Right cardiac atrium (tissue), 5 donors: ENCODE measurements at regions not wholly inside any gene's neighbourhood (a gene's known extent, or its start where the extent isn't known, plus 50 kb on each side); places are given as distances from the start of the nearest gene placed in this dataset.
"Not testable (repeated sequence)": the region's sequence is repeated elsewhere in the genome, so short reads cannot be mapped to it uniquely, and the experiment has no call there.

Source experiments
- ATAC-seq, 2 donors: fragments of 200-7000 bp; cut with Tn5 transposase; one replicate each; pipeline versions ENCODE4 v1.8.0 to v1.9.1; 2020; ENCODE audit warnings: moderate library complexity in 2 of 2, mild to moderate bottlenecking in 1 of 2
- DNase-seq, 3 donors: peaks; one replicate each; pipeline ENCODE4 v3.0.0-alpha.2; 2020
- H3K27ac ChIP-seq: one replicate; pipeline ENCODE4 v1.5.1; 2013; ENCODE audit warnings: mild to moderate bottlenecking, low read length, control low read depth, moderate library complexity
- H3K27me3 ChIP-seq: one replicate; pipeline ENCODE4 v1.6.1; 2013; ENCODE audit not compliant: control insufficient read depth, insufficient read depth
- H3K4me1 ChIP-seq: one replicate; pipeline ENCODE4 v1.6.1; 2013; ENCODE audit warnings: low read length; ENCODE audit not compliant: control insufficient read depth, insufficient read depth
- H3K4me3 ChIP-seq: one replicate; pipeline ENCODE4 v1.5.1; 2013; ENCODE audit warnings: low read length, control low read depth
- H3K9me3 ChIP-seq: one replicate; pipeline ENCODE4 v1.6.1; 2013; ENCODE audit warnings: low read length; ENCODE audit not compliant: control insufficient read depth
- WGBS: extraction: QIAGEN DNeasy Blood & Tissue Kit; methylation state at CpG from one replicate; pipeline ENCODE4 v1.1.7; 2013; 5-methylcytosine and 5-hydroxymethylcytosine counted together
- intact Hi-C, 4 donors: fragments of 100-400 bp; cut with DNase I; formaldehyde crosslinking; loops; one replicate each; pipeline versions ENCODE4 v1.11.0 to v1.14.0; 2022 to 2023
- donor health status: healthy with polysubstance abuse.
- donor health status: DM: no; HTN: yes; CAD: no.
- donor health status: DM: no; HTN: no; CAD: no.
- donor health status: DM: no; HTN: yes; CAD: no; lungs with severe emphysema.
- donor health status: DM: yes; HTN: yes; CAD: no.

GRCh38 chr3:20637729-20638128, 451.7 kb upstream of the SGO1 start:
- no peak for ATAC-seq
- Histone ChIP-seq H3K4me3 (no peak overlapping the region), H3K4me1 (no peaks in the 10 kb centered on the region), H3K9me3 (no peaks in the 10 kb centered on the region), H3K27ac (no peak overlapping the region), H3K27me3 (no peaks in the 10 kb centered on the region)
- intact Hi-C loops: no loop called here
- no peak for DNase-seq

GRCh38 chr3:20622304-20622703, 436.3 kb upstream of the SGO1 start:
- no peak for ATAC-seq

DNA sequence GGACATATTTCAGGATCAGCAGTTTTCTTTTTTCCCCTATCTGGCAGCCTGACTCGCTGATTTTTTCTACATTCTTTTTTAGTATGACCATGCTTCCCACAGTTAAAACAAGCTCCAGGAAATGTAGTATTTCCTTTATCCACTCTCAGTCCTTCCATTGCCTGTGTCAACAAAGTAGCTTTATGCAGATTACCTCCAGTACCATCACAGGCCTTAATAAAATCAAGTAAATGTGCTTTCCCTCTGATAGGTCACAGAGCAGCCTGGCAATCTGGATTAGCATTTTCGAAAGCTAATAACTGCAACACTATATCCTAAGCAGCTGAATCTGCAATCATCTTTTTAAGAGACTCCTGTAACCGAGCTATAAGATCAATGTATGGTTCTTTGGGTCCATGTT, 432.6 kb upstream of the SGO1 start:
- 46% methylated on average over 3 of the region's 3 CpGs for WGBS
- H3K4me3 ChIP-seq, DNase-seq, H3K9me3 ChIP-seq, H3K4me1 ChIP-seq, ATAC-seq, intact Hi-C loops, H3K27me3 ChIP-seq, H3K27ac ChIP-seq: not testable (repeated sequence)

More at GRCh38 chr3:20622304-20622703, 436.3 kb upstream of the SGO1 start:
- no peak overlapping the region for H3K4me3 ChIP-seq
- H3K4me1 ChIP-seq: no peaks in the 10 kb centered on the region
- 91% methylated on average over 6 of the region's 6 CpGs for WGBS
- intact Hi-C loops: no loop called here
- DNase-seq: no peak
- no peaks in the 10 kb centered on the region for H3K9me3 ChIP-seq
- no peaks in the 10 kb centered on the region for H3K27me3 ChIP-seq
- H3K27ac ChIP-seq: no peak overlapping the region

GRCh38 chr3:20618181-20618580, 432.2 kb upstream of the SGO1 start:
- H3K4me1 ChIP-seq, H3K4me3 ChIP-seq, H3K27me3 ChIP-seq, DNase-seq, intact Hi-C loops, H3K9me3 ChIP-seq, ATAC-seq, H3K27ac ChIP-seq: not testable (repeated sequence)
- 42% methylated on average over 7 of the region's 7 CpGs for WGBS

- H3K27me3 ChIP-seq, intact Hi-C loops, H3K4me3 ChIP-seq, H3K9me3 ChIP-seq, ATAC-seq, H3K27ac ChIP-seq, H3K4me1 ChIP-seq, DNase-seq: not testable (repeated sequence)
Measured at GRCh38 chr3:20615982-20616381, 430.0 kb upstream of the SGO1 start.

- ATAC-seq: no peak
- intact Hi-C loops: no loop called here
- no peak overlapping the region for H3K27ac ChIP-seq
- no peaks in the 10 kb centered on the region for H3K9me3 ChIP-seq
- no peak overlapping the region for H3K4me3 ChIP-seq
- H3K4me1 ChIP-seq: no peaks in the 10 kb centered on the region
- H3K27me3 ChIP-seq: no peaks in the 10 kb centered on the region
- WGBS: 84% methylated on average over 5 of the region's 5 CpGs
- DNase-seq: no peak
Measured at GRCh38 chr3:20608054-20608738, 422.2 kb upstream of the SGO1 start.

DNA sequence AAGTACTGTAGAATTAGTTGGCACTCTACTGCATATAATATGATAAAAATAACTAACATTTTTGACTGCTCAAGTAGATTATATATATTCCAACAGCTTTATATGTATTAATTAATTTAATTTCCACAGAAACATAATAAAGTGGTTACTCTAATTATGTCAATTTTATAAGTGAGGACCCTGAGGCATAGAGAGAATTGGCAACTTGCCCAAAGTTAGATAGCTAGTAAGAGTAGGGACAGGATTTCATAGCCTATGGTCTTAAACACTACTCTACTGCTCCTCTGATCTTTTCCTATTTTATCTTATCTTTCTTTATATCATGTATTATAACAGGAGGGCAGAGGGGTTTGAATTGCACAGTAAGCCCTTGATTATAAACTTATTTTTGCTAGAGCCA, 418.7 kb upstream of the SGO1 start:
- Histone ChIP-seq H3K27me3 (no peaks in the 10 kb centered on the region), H3K4me3 (no peak overlapping the region), H3K4me1 (no peaks in the 10 kb centered on the region), H3K27ac (no peak overlapping the region), H3K9me3 (no peaks in the 10 kb centered on the region)
- ATAC-seq: no peak
- intact Hi-C loops: no loop called here
- DNase-seq: no peak

- no peak for DNase-seq
Measured at GRCh38 chr3:20589275-20589674, 403.3 kb upstream of the SGO1 start.

DNA sequence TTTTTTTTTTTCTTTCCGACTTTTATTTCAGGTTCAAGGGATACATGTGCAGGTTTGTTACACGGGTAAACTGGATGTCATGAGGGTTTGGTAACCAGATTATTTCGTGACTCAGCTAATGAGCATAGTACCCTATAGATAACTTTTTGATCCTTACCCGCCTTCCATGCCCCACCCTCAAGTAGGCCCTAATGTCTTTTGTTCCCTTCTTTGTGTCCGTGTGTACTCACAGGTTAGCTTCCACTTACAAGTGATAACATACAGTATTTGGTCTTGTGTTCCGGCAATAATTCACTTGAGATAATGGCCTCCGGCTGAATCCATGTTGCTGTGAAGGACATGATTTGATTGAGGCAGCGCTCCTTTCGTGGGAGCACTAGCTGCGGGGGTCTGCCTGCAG, 402.8 kb upstream of the SGO1 start:
- Histone ChIP-seq H3K4me1 (no peaks in the 10 kb centered on the region), H3K27me3 (no peaks in the 10 kb centered on the region), H3K27ac (no peak overlapping the region), H3K4me3 (no peak overlapping the region), H3K9me3 (no peaks in the 10 kb centered on the region)
- ATAC-seq (no peak), DNase-seq (no peak)
- WGBS: 90% methylated on average over 10 of the region's 10 CpGs
- intact Hi-C loops: no loop called here

More at GRCh38 chr3:20589275-20589674, 403.3 kb upstream of the SGO1 start:
- 88% methylated on average over 5 of the region's 5 CpGs for whole genome bisulfite sequencing
- no peak for ATAC-seq
- intact Hi-C loops: no loop called here
- Histone ChIP-seq H3K27ac (no peak overlapping the region), H3K4me3 (no peak overlapping the region), H3K27me3 (no peaks in the 10 kb centered on the region), H3K9me3 (no peaks in the 10 kb centered on the region), H3K4me1 (no peaks in the 10 kb centered on the region)

- Histone ChIP-seq H3K27me3 (no peaks in the 10 kb centered on the region), H3K4me3 (no peak overlapping the region), H3K4me1 (no peaks in the 10 kb centered on the region), H3K9me3 (no peaks in the 10 kb centered on the region), H3K27ac (no peak overlapping the region)
- DNase-seq (no peak), ATAC-seq (no peak)
- intact Hi-C loops: no loop called here
Measured at GRCh38 chr3:20583648-20584047, 397.6 kb upstream of the SGO1 start.

- Histone ChIP-seq H3K27me3 (no peaks in the 10 kb centered on the region), H3K4me3 (no peak overlapping the region), H3K9me3 (no peaks in the 10 kb centered on the region), H3K27ac (no peak overlapping the region), H3K4me1 (no peaks in the 10 kb centered on the region)
- no peak for DNase-seq
- no peak for ATAC-seq
- intact Hi-C loops: no loop called here
- 67% methylated on average over 3 of the region's 3 CpGs for WGBS
Measured at GRCh38 chr3:20576228-20576627, 390.2 kb upstream of the SGO1 start.

DNA sequence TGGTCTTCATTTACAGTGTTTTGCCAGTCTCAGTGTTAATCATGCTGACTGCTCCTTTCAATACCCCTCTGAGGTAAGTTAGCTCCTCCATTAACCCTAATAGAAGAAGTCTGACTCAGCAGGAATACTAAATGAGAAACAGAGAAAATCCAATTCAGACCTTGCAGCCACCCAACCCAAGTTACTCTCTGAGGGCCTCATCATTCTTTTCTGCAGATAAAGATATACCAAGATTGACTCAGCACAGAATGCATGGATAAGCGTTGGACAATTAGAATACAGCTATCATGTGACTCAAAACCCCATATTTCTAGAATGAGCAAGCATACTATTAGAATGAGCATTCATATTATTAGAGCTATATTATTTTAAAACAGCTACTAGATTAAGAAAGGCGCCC, 389.1 kb upstream of the SGO1 start:
- no peak for ATAC-seq
- H3K4me3 ChIP-seq: no peak overlapping the region
- 76% methylated on average over 2 of the region's 2 CpGs for WGBS
- DNase-seq: no peak
- H3K27ac ChIP-seq: no peak overlapping the region
- H3K4me1 ChIP-seq: no peaks in the 10 kb centered on the region
- no peaks in the 10 kb centered on the region for H3K27me3 ChIP-seq
- intact Hi-C loops: no loop called here
- no peaks in the 10 kb centered on the region for H3K9me3 ChIP-seq
